GM21360 (cell line): ENCODE measurements at regions not wholly inside any gene's neighbourhood (a gene's known extent, or its start where the extent isn't known, plus 50 kb on each side); places are given as distances from the start of the nearest gene placed in this dataset.
"Not testable (repeated sequence)": the region's sequence is repeated elsewhere in the genome, so short reads cannot be mapped to it uniquely, and the experiment has no call there.

Experiments
- ATAC-seq: cut with Tn5 transposase; IDR thresholded peaks from one replicate; pipeline ENCODE4 v1.9.1; 2021; ENCODE audit warnings: mild to moderate bottlenecking, moderate library complexity; ENCODE audit not compliant: unreplicated experiment

- ATAC-seq = not testable (repeated sequence)
Measured at GRCh38 chr1:143702739-143703138, 269.0 kb downstream of the FAM72C start.

DNA sequence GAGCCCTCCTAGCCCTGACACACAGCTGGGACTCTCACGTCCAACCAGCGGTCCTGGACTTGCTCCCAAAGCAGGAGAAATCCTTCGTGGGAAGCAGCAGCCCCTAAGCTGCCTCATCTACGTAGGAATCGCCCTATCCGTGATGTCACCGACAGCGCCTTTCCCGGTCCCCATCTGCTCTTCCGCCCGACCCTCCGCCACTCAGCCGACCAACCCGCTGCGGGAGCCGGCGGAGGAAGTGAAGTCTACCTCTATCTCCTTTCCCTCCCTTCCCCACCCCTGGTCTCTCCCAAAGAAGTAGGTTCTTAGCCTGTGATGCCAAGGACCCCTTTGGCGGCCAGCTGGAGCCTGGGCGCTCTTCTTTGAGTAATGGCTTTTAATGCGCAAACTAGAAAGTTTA lies 272.1 kb downstream of the FAM72C start:
- no peak for ATAC-seq

- no peak for ATAC-seq
Measured at GRCh38 chr1:143699115-143699514, 272.7 kb downstream of the FAM72C start.

DNA sequence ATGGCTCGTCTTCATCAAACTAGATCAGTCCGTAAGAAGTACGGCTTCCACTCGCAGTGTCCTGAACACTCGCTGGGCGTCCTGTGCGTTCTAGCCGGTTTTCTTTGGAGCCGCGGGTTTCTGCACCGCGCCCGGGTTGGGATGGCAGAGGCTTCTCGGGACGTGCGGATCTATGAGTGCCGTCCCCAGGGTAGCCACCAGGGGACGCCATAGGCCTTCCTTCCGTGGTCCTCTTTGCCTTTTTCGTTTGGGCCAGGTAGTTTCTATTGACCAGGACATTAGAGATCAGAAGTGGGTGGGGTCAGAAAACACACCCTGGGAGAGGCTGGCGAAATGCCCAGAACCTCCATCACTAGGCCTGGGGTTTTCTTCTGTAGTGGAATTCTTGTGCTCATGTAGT lies 273.8 kb downstream of the FAM72C start:
- ATAC-seq = no peak

GRCh38 chr1:143694085-143694484 lies 277.7 kb downstream of the FAM72C start:
- no peak for ATAC-seq

GRCh38 chr1:143691971-143692529 lies 279.7 kb downstream of the FAM72C start:
- no peak for ATAC-seq

DNA sequence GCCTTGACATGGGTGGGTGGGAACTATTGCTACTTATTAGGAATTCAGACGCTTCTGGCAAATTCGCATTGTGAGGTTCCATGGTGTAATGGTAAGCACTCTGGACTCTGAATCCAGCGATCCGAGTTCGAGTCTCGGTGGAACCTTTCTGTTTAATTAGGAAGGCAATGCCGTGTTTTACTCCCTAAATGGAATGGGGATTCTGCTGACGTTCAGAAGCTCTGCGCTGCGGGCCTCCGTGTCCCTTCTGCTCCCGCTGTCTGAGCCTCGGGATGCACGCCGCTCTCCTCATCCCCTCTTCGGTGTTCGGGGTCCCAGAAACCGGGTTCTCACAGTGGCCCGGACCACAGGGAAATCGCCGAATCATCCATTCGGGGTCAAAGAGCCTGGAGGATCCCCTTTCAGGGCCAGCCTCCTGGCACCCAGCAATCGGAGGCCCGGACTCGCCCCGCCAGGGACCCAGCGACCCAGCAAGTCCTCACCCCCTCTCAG lies 280.3 kb downstream of the FAM72C start:
- ATAC-seq = no peak

GRCh38 chr1:143689781-143690180 lies 282.0 kb downstream of the FAM72C start:
- ATAC-seq = no peak

- ATAC-seq = no peak
Measured at GRCh38 chr1:143680304-143680703, 291.5 kb downstream of the FAM72C start.

DNA sequence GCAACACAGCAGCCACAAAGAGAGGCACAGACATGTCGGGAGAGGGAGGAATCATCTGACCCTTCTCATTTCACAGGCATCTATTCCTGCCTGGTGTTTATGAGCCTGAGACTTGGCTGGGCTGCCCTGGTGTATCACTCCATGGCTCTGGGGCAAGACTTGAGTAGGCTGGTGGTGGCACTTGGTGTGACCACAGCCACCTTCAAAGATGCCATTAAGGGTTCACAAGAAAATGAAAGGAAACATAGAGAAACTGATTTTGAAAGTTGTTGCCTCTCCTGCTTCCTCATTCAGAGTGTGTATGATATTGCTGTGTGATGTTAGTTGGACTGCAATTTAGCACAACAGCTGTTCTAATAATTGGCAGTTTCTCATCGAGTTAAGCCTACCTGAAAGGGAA lies 298.8 kb downstream of the FAM72C start:
- no peak for ATAC-seq

DNA sequence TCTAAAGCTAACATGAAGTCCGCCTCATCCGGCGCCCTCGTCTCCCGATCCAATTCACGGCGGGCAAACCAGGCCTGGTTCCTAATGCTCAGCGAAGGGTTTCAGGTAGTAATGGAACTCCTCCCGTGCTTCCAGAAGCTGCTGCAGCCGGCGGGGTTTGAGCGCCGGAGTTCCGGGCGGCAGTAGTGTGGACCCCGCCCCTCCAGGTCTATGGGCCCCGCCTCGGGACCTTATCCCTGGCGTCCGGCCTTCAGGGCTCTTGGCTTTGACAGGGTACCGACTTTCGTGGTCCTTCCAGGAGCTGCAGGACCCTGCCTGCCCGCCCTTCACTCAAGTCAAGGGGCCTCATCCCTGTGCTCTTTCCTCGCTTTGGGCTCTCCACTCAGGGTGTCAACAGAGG lies 304.1 kb downstream of the FAM72C start:
- ATAC-seq = no peak

DNA sequence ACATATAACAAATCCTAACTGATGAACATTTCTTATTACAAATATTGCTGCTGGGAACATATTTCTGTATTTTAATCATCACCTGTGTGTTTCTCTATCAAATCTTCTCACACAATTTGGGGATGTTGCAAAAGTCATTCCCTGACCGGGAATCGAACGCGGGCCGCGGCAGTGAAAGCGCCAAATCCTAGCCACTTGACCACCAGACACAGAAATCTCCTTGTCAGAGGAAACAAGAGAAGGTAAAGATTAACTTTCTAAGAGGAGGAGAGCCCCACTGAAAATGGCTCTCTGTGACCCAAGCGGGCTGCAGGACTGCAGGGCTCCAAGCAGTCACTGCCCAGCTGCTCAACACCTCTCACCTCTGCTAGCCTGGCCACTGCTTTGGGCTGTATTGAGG lies 304.9 kb downstream of the FAM72C start:
- no peak for ATAC-seq

GRCh38 chr1:143665606-143666005 lies 306.2 kb downstream of the FAM72C start:
- no peak for ATAC-seq

DNA sequence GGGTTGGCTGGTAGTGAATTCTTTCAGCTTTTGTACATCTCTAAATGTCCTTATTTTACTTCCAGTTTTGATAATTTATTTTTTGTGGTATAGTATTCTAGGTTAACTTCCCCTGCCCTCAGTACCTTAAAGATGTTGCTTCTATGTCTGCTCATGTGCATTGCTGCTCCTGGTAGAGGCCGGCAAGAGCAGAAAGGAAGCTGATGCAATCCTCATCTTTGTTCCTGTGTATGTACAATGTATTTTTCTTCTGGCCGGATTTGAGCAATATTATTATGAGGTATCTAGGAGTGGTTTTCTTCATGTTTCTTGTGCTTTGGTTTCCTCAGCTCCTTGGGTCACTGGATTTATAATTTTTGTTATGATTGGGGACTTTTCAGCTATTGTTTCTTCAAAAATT lies 308.7 kb downstream of the FAM72C start:
- ATAC-seq = not testable (repeated sequence)

- no peak for ATAC-seq
Measured at GRCh38 chr1:143661418-143662101, 310.2 kb downstream of the FAM72C start.

GRCh38 chr1:143660354-143660941 lies 311.3 kb downstream of the FAM72C start:
- no peak for ATAC-seq

- ATAC-seq = no peak
Measured at GRCh38 chr1:143653429-143653802, 318.4 kb downstream of the FAM72C start.

GRCh38 chr1:143652744-143653428 lies 318.9 kb downstream of the FAM72C start:
- ATAC-seq = no peak

- no peak for ATAC-seq
Measured at GRCh38 chr1:143652187-143652586, 319.6 kb downstream of the FAM72C start.

DNA sequence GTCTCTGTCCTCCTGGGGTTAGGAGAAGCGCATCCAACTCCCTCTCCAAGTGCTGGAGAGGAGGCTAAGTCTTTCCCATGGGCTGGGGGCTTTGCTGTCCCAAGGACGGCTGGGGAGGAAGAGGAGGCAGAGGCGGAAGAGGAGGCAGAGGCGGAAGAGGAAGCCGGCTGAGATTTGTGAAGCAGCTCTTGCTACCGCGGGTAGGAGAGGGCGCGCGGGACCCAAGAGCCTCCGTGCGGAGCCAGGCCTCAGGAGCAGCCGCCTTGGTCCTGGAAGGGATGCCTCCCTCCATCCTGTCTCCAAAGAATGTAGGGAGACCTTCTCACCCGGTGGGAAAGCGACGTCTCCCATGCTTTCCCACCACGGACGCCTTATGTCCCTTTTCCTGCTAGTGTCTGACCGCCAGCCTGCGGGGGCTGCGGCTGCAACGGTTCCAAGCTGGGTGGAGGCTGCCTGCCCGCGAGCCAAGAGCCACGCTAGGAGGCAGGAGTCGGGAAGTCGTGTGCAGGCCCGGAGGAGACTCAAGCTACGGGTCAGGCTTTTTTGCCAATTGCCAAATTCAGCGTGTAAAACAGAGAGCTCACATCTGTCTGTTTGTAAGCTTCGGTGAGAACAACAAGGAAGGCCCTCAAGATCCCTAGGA lies 320.3 kb downstream of the FAM72C start:
- no peak for ATAC-seq

GRCh38 chr1:143644035-143644434 lies 327.8 kb downstream of the FAM72C start:
- not testable (repeated sequence) for ATAC-seq
